Right atrium auricular region (tissue), 2 donors: ENCODE measurements at regions not wholly inside any gene's neighbourhood (a gene's known extent, or its start where the extent isn't known, plus 50 kb on each side); places are given as distances from the start of the nearest gene placed in this dataset.

Experiments used
- DNase-seq: peaks from one replicate; pipeline ENCODE4 v3.0.0-alpha.2; 2019; ENCODE audit warnings: low spot score
- H3K27ac ChIP-seq, 2 donors: fragments of 200-600 bp; sonication (generic); 1 replicate in 1 of 2; 2 replicates in 1 of 2; pipeline ENCODE4 v1.5.1; 2016 to 2019
- H3K27me3 ChIP-seq, 2 donors: fragments of 200-600 bp; sonication (generic); one replicate each; pipeline versions ENCODE4 v1.5.1 to v1.6.0; 2017 to 2019
- H3K36me3 ChIP-seq: fragments of 200-600 bp; sonication (generic); one replicate; pipeline ENCODE4 v1.5.1; 2016
- H3K4me1 ChIP-seq, 2 donors: fragments of 200-600 bp; sonication (generic); one replicate each; pipeline versions ENCODE4 v1.5.1 to v1.6.0; 2017 to 2019
- H3K4me3 ChIP-seq, 2 donors: fragments of 200-600 bp; sonication (generic); 1 replicate in 1 of 2; 2 replicates in 1 of 2; pipeline ENCODE4 v1.5.1; 2017 to 2019; ENCODE audit warnings: mild to moderate bottlenecking in 1 of 2, moderate library complexity in 1 of 2
- H3K9me3 ChIP-seq, 2 donors: fragments of 200-600 bp; sonication (generic); one replicate each; pipeline ENCODE4 v1.5.1; 2019
- TF ChIP-seq, protein P1 (sequence below), 2 donors: fragments of 200-600 bp; sonication (generic); IDR thresholded peaks; one replicate each; pipeline ENCODE4 v1.5.1; 2019; ENCODE audit warnings: antibody characterized with exemption in 2 of 2

DNA sequence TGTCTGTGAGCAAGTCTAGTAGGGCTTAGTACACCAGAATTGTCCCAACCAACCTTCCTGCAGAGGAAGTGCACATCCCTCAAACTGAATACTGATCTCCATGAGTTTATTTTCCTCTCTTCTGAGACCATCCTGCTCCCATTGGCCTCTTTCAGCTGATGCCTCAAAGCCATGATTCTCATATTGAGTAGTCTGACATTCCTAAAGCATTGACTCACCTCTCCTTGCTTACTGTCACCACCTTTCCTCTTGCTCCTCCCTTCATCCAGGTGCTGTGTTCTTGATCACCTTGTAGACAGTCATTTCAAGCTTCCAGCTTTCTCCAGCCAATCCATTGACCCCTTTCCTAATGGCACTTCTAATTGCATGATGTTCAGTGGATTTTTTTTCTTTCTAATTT lies 583.7 kb upstream of the USP15 start:
- no peak for DNase-seq
- H3K36me3 ChIP-seq: no peaks in the 10 kb centered on the region
- TF ChIP-seq, protein P1, sequence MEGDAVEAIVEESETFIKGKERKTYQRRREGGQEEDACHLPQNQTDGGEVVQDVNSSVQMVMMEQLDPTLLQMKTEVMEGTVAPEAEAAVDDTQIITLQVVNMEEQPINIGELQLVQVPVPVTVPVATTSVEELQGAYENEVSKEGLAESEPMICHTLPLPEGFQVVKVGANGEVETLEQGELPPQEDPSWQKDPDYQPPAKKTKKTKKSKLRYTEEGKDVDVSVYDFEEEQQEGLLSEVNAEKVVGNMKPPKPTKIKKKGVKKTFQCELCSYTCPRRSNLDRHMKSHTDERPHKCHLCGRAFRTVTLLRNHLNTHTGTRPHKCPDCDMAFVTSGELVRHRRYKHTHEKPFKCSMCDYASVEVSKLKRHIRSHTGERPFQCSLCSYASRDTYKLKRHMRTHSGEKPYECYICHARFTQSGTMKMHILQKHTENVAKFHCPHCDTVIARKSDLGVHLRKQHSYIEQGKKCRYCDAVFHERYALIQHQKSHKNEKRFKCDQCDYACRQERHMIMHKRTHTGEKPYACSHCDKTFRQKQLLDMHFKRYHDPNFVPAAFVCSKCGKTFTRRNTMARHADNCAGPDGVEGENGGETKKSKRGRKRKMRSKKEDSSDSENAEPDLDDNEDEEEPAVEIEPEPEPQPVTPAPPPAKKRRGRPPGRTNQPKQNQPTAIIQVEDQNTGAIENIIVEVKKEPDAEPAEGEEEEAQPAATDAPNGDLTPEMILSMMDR (IDR thresholded peaks at IDR 0.05): no peak
- H3K4me1 ChIP-seq: no peaks in the 10 kb centered on the region
- no peak overlapping the region for H3K4me3 ChIP-seq
- no peaks in the 10 kb centered on the region for H3K27me3 ChIP-seq
- H3K9me3 ChIP-seq: no peaks in the 10 kb centered on the region
- no peak overlapping the region for H3K27ac ChIP-seq

DNA sequence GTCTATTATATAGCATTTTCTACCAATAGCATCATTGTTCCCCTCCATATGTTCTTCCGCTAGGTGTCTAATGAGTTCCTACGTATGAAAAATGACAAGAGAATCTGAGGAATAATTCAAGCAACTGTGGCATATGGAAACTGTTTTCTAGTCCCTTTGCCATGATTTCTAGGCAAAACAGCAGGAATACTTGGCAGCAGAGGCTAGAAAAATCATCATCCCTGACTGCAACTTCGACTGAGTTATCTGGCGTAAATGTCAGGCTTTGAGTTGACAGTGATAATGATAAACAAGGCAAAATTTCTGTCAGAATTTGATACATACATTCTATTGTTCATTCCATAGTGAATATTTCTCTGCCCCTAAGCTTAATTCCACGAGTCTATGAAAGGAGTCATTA lies 572.8 kb upstream of the USP15 start:
- Histone ChIP-seq H3K4me1 (no peaks in the 10 kb centered on the region), H3K27ac (no peak overlapping the region), H3K27me3 (no peaks in the 10 kb centered on the region), H3K4me3 (no peak overlapping the region), H3K9me3 (no peaks in the 10 kb centered on the region), H3K36me3 (no peaks in the 10 kb centered on the region)
- no peak for DNase-seq
- TF ChIP-seq, protein P1 (IDR thresholded peaks at IDR 0.05): no peak

DNA sequence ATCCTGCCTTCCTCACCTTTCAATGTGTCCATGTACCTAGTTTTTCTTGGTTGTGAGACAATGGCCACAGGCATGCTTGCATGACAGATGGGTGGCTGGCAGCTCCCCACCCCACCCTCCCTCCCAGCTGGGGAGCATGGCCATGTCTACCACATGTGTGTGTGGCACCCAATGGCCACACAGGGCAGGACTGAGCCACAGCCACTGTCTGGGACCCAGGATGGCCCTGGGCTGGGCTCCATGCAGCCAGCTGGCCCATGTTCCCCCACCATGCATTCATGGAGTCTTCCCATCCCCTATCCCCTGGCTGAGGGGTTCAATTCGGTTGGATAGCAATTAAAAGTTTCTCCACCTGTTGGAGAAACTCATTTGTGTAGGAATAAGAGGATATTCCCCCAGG lies 566.0 kb upstream of the USP15 start:
- H3K9me3 ChIP-seq: peaks cover 0 to 24% of the 10 kb centered on the region in 2 donors
- no peaks in the 10 kb centered on the region for H3K4me1 ChIP-seq
- no peak overlapping the region for H3K4me3 ChIP-seq

DNA sequence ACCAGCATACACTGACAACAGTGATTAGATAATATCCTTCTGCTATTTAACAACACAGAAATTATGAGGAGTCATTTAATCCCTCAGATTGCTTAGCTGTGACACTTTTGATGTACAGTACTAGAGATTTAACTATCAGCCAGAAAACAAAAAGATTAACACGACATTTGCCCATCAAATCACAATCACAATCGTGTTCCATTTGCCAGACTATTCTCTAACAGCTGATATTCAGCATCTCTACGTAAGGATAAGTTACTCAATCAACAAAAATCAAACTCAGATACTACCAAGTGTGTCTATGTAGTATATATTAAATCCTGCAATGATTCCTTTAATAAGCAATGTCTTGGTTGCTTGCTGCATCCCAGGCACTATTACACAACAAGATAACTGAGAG lies 558.7 kb upstream of the USP15 start:
- H3K27me3 ChIP-seq: no peaks in the 10 kb centered on the region
- peaks cover 0 to 20% of the 10 kb centered on the region in 2 donors for H3K9me3 ChIP-seq
- H3K4me3 ChIP-seq: no peak overlapping the region
- DNase-seq: no peak
- no peaks in the 10 kb centered on the region for H3K36me3 ChIP-seq
- no peaks in the 10 kb centered on the region for H3K4me1 ChIP-seq
- TF ChIP-seq, protein P1 (IDR thresholded peaks at IDR 0.05): no peak
- H3K27ac ChIP-seq: no peak overlapping the region

More for the DNA sequence above, 566.0 kb upstream of the USP15 start:
- H3K36me3 ChIP-seq: no peaks in the 10 kb centered on the region
- no peaks in the 10 kb centered on the region for H3K27me3 ChIP-seq
- DNase-seq: no peak
- TF ChIP-seq, protein P1 (IDR thresholded peaks at IDR 0.05): no peak
- no peak overlapping the region for H3K27ac ChIP-seq

DNA sequence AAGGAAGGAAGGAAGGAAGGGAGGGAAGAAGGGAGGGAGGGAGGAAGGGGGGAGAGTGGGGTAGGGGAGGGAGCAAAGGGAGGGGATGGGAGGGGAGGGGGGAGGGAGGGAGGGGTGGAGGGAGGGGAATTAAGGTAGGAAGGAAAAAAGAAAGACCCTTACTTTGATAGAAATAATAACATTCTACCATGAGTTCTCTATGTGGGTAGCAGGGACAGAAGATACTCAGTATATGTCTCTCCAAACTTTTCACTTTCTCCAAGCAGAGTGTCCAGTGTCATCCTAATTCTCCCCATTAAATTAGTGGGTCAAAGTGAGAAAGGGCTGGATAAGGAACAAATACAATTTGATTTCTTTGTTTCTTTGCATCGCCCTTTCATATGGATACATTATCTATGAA lies 553.4 kb upstream of the USP15 start:
- DNase-seq: no peak
- Histone ChIP-seq H3K4me1 (no peaks in the 10 kb centered on the region), H3K36me3 (no peaks in the 10 kb centered on the region), H3K4me3 (no peak overlapping the region), H3K27ac (no peak overlapping the region), H3K27me3 (no peaks in the 10 kb centered on the region), H3K9me3 (no peaks in the 10 kb centered on the region)
- TF ChIP-seq, protein P1 (IDR thresholded peaks at IDR 0.05): no peak

DNA sequence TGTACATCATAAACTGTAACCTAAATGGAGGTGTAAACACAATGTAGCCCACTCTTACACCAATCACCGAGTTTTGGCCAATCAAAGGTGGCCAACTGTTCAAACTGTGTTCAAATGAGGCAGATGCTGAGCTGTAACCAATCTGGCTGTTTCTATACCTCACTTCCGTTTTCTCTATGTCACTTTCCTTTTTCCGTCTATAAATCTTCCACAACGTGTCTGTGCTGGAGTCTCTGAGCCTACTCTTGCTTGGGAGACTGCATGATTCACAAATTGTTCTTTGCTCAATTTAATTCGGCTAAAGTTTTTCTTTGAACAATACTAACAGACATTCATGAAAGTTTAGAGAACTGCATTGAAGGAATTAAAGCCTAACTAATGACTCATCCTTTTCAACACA lies 547.1 kb upstream of the USP15 start:
- H3K9me3 ChIP-seq: no peaks in the 10 kb centered on the region

More for the DNA sequence above, 547.1 kb upstream of the USP15 start:
- H3K36me3 ChIP-seq: no peaks in the 10 kb centered on the region
- no peak overlapping the region for H3K4me3 ChIP-seq
- DNase-seq: no peak
- no peaks in the 10 kb centered on the region for H3K27me3 ChIP-seq
- TF ChIP-seq, protein P1 (IDR thresholded peaks at IDR 0.05): no peak
- H3K27ac ChIP-seq: no peak overlapping the region
- no peaks in the 10 kb centered on the region for H3K4me1 ChIP-seq
